Gastrocnemius medialis (tissue), 4 donors: ENCODE measurements at regions not wholly inside any gene's neighbourhood (a gene's known extent, or its start where the extent isn't known, plus 50 kb on each side); places are given as distances from the start of the nearest gene placed in this dataset.

Experiments
- CTCF ChIP-seq, 5 experiments: fragments of 450-650 bp in 3 of 5; fragments of 200-600 bp in 2 of 5; sonication (generic) in 2 of 5; IDR thresholded peaks in 4 of 5; conservative IDR thresholded peaks in 1 of 5; 1 replicate in 4 of 5; 2 replicates in 1 of 5; pipeline ENCODE4 v1.5.1; 2016 to 2019; ENCODE audit warnings: antibody characterized with exemption in 5 of 5, mild to moderate bottlenecking in 3 of 5, moderate library complexity in 3 of 5
- POLR2A ChIP-seq, 2 donors: fragments of 450-650 bp; IDR thresholded peaks; one replicate each; pipeline ENCODE4 v1.6.1; 2017; ENCODE audit warnings: antibody characterized with exemption in 2 of 2, mild to moderate bottlenecking in 2 of 2, moderate library complexity in 2 of 2

- TF ChIP-seq CTCF (IDR thresholded peaks at IDR 0.05 in 4 of 5, conservative IDR thresholded peaks at IDR 0.05 in 1 of 5): no peak
- no peak for TF ChIP-seq POLR2A (IDR thresholded peaks at IDR 0.05)
These were observed 933.3 kb upstream of the CTNND2 start for GRCh38 chr5:12837592-12837991.
